ENCODE measurements at regions not wholly inside any gene's neighbourhood (a gene's known extent, or its start where the extent isn't known, plus 50 kb on each side); places are given as distances from the start of the nearest gene placed in this dataset.

DNA sequence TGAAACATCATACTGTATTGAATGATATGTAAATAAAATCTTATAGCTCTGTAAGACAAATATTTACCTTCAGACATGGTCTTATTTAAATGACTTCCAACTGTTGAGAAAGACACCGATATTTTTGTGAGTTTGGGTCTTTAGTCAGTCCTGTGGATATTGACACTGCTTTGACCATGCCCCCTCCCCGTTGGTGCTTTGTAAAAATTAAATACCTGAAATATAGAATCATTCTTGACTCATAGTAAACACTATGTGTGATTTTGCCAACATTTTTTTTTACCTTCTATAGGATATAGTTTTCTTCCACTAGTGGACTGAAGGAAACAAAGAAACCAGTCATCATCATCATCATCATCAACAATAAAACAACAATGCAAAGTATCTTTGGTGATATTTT lies 114.3 kb upstream of the HS3ST1 start:
- DNase-seq (ENCODE audit: low spot score) (no peak), ATAC-seq (no peak)
- Mint-ChIP-seq H3K4me1 (ENCODE audit: low read depth in 2 of 2) (no peaks in the 10 kb centered on the region), H3K27me3 (peaks cover 3 to 13% of the 10 kb centered on the region in 2 donors), H3K9me3 (peaks cover 3% of the 10 kb centered on the region), H3K4me3 (no peak overlapping the region), H3K27ac (no peak overlapping the region), H3K36me3 (no peaks in the 10 kb centered on the region)

DNA sequence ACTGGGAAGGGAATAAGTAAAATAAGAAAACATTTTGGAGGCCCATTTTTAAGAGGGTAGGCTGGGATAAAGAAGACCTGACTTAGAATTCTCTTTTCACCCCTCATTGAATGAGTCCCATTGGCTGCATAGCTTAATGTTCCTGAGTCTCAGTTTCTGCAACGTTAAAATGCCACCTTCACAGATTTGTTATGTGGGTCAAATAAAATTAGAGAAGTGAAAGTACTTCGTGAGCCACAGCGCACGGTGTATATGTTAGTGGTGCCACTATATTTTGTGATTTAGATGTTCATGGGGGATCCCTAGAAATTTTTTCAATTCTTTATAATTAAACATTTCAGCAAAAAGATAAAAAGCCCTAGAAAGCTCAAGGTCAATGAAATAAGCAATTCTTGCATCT lies 109.2 kb upstream of the HS3ST1 start:
- ATAC-seq (no peak), DNase-seq (ENCODE audit: low spot score) (no peak)
- no peak overlapping the region for H3K27ac Mint-ChIP-seq
- H3K27me3 Mint-ChIP-seq: peaks cover 5 to 7% of the 10 kb centered on the region in 2 donors
- H3K4me1 Mint-ChIP-seq (ENCODE audit: low read depth in 2 of 2): no peaks in the 10 kb centered on the region
- H3K36me3 Mint-ChIP-seq: no peaks in the 10 kb centered on the region
- H3K4me3 Mint-ChIP-seq: no peak overlapping the region
- H3K9me3 Mint-ChIP-seq: no peaks in the 10 kb centered on the region

DNA sequence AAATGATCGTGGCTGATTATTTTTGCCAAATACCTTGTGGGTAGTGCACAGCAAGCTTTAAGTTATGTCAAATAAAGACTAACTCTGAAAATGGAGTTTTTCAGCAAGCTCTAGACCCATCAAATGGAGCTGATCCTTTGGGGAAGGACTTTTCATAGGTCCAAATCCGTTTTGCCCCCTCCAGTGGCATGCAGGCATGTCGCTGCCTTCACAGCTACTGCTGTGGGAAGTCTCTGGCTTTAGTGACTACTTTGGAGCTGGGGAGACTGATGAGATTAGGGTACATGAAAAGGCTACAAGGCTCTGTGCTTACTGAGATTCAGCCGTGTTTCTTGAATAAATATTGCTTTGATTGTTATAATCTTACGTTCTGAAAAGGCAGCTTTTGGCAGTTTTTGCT lies 106.6 kb upstream of the HS3ST1 start:
- no peak overlapping the region for H3K27ac Mint-ChIP-seq

DNA sequence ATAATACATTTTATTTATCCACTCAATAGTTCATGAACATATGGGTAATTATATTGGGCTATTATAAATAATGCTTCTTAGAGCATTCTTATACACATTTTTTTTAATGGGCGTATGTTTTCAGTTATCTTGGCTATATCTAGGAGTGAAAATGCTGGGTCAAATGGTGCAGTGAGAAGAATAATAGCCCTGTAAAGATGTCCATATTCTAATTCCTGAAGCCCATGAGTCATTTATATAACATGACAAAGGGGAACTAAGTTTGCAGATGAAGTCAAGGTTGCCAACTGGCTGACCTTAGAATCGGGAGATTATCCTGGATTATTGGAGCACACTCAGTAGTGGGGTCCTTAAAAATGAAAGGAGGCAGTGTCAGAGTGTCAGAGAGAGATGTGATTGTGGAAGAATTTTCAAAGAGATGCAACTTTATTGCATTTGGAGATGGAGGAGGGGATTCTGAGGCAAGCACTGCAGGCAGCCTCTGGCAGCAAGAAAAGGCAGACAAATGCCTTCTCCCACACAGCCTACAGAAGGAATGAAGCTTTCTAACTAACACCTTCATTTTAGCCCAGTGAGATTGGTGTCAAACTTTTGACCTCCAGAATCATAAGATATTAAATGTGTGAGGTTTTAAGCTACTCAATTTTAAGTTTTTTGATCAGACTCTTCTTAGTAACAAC lies 106.1 kb upstream of the HS3ST1 start:
- H3K4me3 Mint-ChIP-seq: no peak overlapping the region
- no peaks in the 10 kb centered on the region for H3K36me3 Mint-ChIP-seq
- peaks cover 7 to 8% of the 10 kb centered on the region in 2 donors for H3K27me3 Mint-ChIP-seq
- no peak for DNase-seq (ENCODE audit: low spot score)
- H3K9me3 Mint-ChIP-seq: no peaks in the 10 kb centered on the region
- no peaks in the 10 kb centered on the region for H3K4me1 Mint-ChIP-seq (ENCODE audit: low read depth in 2 of 2)
- no peak for ATAC-seq
- H3K27ac Mint-ChIP-seq: no peak overlapping the region

More for the DNA sequence above, 106.6 kb upstream of the HS3ST1 start:
- Mint-ChIP-seq H3K4me3 (no peak overlapping the region), H3K9me3 (no peaks in the 10 kb centered on the region), H3K27me3 (peaks cover 6 to 7% of the 10 kb centered on the region in 2 donors), H3K4me1 (ENCODE audit: low read depth in 2 of 2) (no peaks in the 10 kb centered on the region), H3K36me3 (no peaks in the 10 kb centered on the region)
- DNase-seq (ENCODE audit: low spot score): no peak
- ATAC-seq: no peak

DNA sequence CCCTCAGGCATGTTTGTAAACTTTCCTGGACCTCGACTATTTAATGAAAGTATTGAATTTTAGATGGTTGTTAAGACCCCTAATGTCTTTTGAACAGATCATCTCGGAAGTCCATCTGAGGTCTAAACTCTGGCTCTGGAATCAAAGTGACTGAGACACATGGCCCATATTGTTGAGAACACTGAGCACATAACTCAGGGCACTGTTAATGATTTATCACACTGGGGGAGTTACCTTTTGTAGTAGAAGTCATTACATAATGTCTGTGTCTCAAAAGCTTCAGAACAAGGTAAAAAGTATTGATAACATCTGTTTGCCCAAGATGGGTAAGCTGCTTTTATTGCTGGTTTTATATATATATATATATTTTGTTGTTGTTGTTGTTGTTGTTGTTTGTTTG lies 103.4 kb upstream of the HS3ST1 start:
- no peaks in the 10 kb centered on the region for H3K4me1 Mint-ChIP-seq (ENCODE audit: low read depth in 2 of 2)
- DNase-seq (ENCODE audit: low spot score) (no peak), ATAC-seq (no peak)
- H3K9me3 Mint-ChIP-seq: no peaks in the 10 kb centered on the region
- H3K4me3 Mint-ChIP-seq: no peak overlapping the region
- no peak overlapping the region for H3K27ac Mint-ChIP-seq
- peaks cover 7 to 8% of the 10 kb centered on the region in 2 donors for H3K27me3 Mint-ChIP-seq
- no peaks in the 10 kb centered on the region for H3K36me3 Mint-ChIP-seq

DNA sequence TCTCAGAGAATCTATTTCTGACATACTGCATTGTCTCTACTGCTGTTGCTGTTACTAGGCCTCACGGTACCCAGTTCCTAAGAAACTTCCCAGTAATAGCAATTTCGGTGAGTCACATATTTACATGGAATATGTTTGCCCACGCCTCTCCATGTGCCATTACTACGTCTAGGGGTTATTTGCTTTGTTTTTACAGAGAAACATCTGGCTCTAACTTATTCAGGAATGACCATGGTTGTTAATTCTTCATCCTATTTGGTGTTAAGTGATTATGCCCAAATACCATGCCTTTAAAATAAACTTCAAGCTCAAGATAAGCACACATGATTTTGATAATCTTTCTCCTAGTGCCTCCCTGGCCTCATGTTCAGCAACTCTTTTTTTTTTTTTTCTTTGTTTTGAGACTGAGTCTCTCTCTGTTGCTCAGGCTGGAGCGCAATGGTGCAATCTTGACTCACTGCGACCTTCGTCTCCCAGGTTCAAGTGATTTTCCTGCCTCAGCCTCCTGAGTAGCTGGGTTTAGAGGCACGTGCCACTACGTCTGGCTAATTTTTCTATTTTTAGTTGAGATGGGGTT lies 101.0 kb upstream of the HS3ST1 start:
- ATAC-seq: no peak

DNA sequence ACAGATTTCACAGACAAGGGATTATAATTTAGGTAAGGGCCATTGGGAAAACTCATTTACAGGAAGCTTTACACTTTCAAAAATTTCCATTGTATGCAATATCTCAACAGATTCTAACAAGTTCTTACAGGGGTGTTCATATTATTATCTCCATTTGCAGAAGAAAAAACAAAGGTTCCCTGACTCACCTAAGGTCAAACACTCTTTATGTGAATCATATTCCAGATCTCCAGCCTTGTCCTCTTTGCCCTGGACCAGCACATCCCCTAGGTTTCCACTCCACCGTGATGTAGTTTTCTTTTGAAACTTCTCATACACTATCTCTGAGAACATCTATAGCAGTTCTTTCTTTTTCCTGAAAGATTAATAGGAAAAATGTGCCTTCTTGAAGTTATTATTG lies 96.4 kb upstream of the HS3ST1 start:
- no peaks in the 10 kb centered on the region for H3K36me3 Mint-ChIP-seq
- H3K4me3 Mint-ChIP-seq: no peak overlapping the region
- H3K27me3 Mint-ChIP-seq: peaks cover 11 to 14% of the 10 kb centered on the region in 2 donors
- ATAC-seq: no peak
- DNase-seq (ENCODE audit: low spot score): no peak
- H3K4me1 Mint-ChIP-seq (ENCODE audit: low read depth in 2 of 2): no peaks in the 10 kb centered on the region
- H3K9me3 Mint-ChIP-seq: no peaks in the 10 kb centered on the region
- no peak overlapping the region for H3K27ac Mint-ChIP-seq

More for the DNA sequence above, 101.0 kb upstream of the HS3ST1 start:
- H3K27ac Mint-ChIP-seq: no peak overlapping the region
- H3K4me1 Mint-ChIP-seq (ENCODE audit: low read depth in 2 of 2): no peaks in the 10 kb centered on the region
- H3K27me3 Mint-ChIP-seq: peaks cover 9 to 13% of the 10 kb centered on the region in 2 donors
- H3K36me3 Mint-ChIP-seq: no peaks in the 10 kb centered on the region
- no peaks in the 10 kb centered on the region for H3K9me3 Mint-ChIP-seq
- no peak for DNase-seq (ENCODE audit: low spot score)
- no peak overlapping the region for H3K4me3 Mint-ChIP-seq

DNA sequence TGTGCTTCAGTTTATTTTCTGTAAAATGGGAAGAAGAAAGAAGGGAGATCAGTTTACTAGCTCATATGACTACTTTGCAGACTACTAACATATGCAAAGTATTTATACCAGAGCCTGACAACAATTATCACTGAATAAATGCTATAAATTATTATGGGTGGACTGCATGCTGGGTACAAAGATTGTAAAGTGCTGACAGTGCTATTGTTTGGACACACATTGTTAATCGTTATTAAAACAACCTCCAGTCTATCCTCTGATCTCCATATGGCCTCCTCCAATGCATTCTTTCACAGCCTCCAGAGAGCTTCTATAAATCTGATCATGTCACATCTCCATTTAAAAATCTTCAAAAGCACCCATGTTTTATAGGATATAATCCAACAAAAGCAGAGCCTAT lies 90.1 kb upstream of the HS3ST1 start:
- no peak for DNase-seq (ENCODE audit: low spot score)
- ATAC-seq: no peak
- Mint-ChIP-seq H3K27ac (no peak overlapping the region), H3K9me3 (no peaks in the 10 kb centered on the region), H3K4me1 (ENCODE audit: low read depth in 2 of 2) (no peaks in the 10 kb centered on the region), H3K36me3 (no peaks in the 10 kb centered on the region), H3K27me3 (peaks cover 5 to 8% of the 10 kb centered on the region in 2 donors), H3K4me3 (no peak overlapping the region)

DNA sequence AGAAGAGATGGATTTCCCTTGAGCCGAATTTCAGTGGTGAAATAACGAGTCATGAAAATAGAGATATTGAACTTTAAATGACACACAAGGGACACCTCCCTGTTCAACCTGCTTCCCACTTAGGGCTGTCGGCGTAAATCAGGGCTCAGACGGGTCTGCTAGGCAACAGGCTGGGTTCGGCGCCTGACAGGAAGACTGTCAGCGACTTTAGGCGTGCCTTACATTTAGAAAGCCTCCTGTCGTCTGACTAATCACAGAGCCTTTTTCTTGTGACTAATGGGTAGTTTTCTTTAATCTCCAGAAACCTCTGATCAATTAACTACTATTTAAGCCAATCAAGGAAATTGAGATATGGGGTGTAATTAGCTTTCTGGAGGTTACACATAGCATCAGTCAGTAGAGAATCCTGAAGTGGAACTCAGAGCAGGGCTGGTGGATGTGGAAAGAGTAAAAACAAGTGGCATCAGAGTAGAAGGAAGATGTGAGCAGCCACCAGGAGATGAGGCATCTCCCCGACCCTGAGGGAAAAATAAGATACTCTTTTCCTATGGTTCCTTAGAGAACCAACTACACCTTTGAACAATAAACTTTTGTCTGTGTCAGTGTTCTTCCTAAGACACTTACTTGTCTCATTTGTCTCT lies 86.2 kb upstream of the HS3ST1 start:
- DNase-seq (ENCODE audit: low spot score) (no peak), ATAC-seq (no peak)
- H3K4me1 Mint-ChIP-seq (ENCODE audit: low read depth in 2 of 2): no peaks in the 10 kb centered on the region
- H3K9me3 Mint-ChIP-seq: no peaks in the 10 kb centered on the region
- H3K27ac Mint-ChIP-seq: no peak overlapping the region
- no peaks in the 10 kb centered on the region for H3K36me3 Mint-ChIP-seq
- peaks cover 10 to 19% of the 10 kb centered on the region in 2 donors for H3K27me3 Mint-ChIP-seq
- H3K4me3 Mint-ChIP-seq: no peak overlapping the region

DNA sequence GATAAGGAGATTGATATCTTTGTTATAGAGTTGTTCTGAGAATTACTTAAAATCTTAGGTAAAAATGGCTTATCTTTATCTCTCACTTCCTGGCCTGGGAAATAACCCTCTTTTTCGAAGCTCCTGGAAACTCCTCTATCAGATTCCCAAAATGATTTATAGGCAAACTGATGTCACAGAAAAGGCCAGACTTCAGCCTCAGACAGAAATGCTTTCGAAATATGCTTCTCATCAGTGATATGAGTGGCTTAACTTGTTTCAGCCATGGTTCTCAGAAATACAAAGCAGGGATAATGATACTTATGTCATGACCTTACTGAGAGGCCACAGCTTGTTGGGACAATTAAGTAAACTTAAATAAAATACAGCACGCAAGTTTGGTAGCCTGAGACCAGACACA lies 85.3 kb upstream of the HS3ST1 start:
- Mint-ChIP-seq H3K4me1 (ENCODE audit: low read depth in 2 of 2) (no peaks in the 10 kb centered on the region), H3K27me3 (peaks cover 14 to 24% of the 10 kb centered on the region in 2 donors), H3K4me3 (no peak overlapping the region), H3K27ac (no peak overlapping the region), H3K36me3 (no peaks in the 10 kb centered on the region), H3K9me3 (no peaks in the 10 kb centered on the region)
- DNase-seq (ENCODE audit: low spot score): no peak
- ATAC-seq: no peak

DNA sequence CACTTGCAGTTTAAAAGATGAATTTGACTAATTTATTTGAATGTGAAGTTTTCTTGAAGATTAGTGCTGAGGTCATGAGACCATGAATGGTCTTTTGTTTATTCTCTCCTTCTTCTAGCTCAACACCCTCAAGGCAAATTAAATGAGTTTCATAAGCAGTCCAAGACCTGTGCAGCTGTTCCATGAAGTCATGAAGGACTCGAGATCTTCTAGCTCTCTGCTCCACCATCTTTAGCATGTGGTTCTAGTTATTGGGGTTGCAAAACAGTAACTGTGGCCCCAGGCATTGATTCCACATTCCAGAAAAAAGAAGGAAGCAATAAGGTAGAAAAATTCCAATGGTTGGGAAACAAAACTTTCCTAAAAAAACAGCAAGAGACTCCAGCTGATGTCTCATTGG lies 84.2 kb upstream of the HS3ST1 start:
- DNase-seq (ENCODE audit: low spot score) (no peak), ATAC-seq (no peak)
- no peak overlapping the region for H3K4me3 Mint-ChIP-seq
- no peaks in the 10 kb centered on the region for H3K9me3 Mint-ChIP-seq
- H3K36me3 Mint-ChIP-seq: no peaks in the 10 kb centered on the region
- H3K27me3 Mint-ChIP-seq: peaks cover 14 to 24% of the 10 kb centered on the region in 2 donors
- H3K4me1 Mint-ChIP-seq (ENCODE audit: low read depth in 2 of 2): no peaks in the 10 kb centered on the region
- no peak overlapping the region for H3K27ac Mint-ChIP-seq

DNA sequence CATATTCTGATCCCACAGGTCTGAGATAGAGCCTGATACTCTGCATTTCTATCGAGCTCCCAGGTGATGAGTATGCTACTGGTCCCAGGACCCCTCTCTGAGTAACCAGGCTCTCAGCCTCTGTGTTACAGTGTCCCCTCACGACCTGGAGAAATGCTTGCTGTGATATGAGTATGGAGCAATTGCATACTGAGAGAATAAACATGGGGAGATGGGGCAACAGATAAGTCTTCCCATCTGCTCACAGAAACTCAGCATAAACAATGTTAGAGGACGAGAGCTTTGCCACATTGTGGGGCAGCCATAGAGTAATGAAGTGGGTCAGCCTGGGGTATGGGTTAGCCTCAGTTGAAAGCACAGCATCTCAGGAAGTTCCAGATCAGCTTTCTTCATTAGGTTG lies 82.6 kb upstream of the HS3ST1 start:
- H3K36me3 Mint-ChIP-seq: no peaks in the 10 kb centered on the region

DNA sequence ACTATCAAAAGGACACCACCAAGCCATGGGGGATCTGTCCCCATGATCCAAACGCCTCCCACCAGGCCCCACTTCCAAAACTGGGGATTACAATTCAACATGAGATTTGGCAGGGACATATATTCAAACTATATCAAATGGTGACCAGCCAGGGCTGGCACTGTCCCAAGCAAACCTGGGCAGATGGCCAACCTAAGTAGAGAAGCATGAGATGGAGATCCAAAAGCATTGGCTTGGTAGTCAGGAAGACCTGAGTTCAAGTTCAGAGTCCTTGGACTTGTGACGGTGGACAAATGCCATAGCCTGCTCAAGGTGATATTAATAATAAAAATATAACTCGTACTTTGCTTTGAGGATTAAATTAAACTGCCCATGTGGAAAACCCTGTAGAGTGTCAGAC lies 79.2 kb upstream of the HS3ST1 start:
- Mint-ChIP-seq H3K27me3 (peaks cover 9 to 23% of the 10 kb centered on the region in 2 donors), H3K27ac (no peak overlapping the region), H3K9me3 (no peaks in the 10 kb centered on the region), H3K36me3 (no peaks in the 10 kb centered on the region), H3K4me3 (no peak overlapping the region), H3K4me1 (ENCODE audit: low read depth in 2 of 2) (peaks cover 0 to 4% of the 10 kb centered on the region in 2 donors)
- ATAC-seq (no peak), DNase-seq (ENCODE audit: low spot score) (no peak)

More for the DNA sequence above, 82.6 kb upstream of the HS3ST1 start:
- no peak for ATAC-seq
- Mint-ChIP-seq H3K4me1 (ENCODE audit: low read depth in 2 of 2) (no peaks in the 10 kb centered on the region), H3K27me3 (peaks cover 10 to 31% of the 10 kb centered on the region in 2 donors), H3K27ac (no peak overlapping the region), H3K9me3 (no peaks in the 10 kb centered on the region), H3K4me3 (no peak overlapping the region)
- no peak for DNase-seq (ENCODE audit: low spot score)

DNA sequence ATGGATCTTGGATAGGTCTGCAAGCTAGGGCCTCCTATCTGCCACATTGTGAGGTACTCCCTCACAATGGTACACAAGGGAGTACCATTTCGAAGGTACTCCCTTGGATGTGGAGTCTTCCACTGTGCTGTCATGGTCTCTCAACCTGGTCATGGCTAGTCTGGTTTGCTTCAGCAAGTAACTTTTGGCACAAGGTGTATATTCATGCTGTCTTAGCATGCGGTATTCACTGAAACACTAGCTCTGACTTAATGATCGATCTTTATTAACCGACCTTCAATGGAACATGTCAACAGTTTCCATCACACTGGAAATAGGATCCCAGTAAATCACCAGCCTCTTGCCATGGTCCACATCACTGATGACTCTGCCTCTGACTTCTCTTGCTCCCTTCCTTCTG lies 77.5 kb upstream of the HS3ST1 start:
- H3K4me1 Mint-ChIP-seq (ENCODE audit: low read depth in 2 of 2): peaks cover 0 to 4% of the 10 kb centered on the region in 2 donors
- DNase-seq (ENCODE audit: low spot score): no peak
- ATAC-seq: no peak
- no peaks in the 10 kb centered on the region for H3K9me3 Mint-ChIP-seq
- no peaks in the 10 kb centered on the region for H3K36me3 Mint-ChIP-seq
- H3K27me3 Mint-ChIP-seq: peaks cover 11 to 27% of the 10 kb centered on the region in 2 donors
- H3K4me3 Mint-ChIP-seq: no peak overlapping the region
- H3K27ac Mint-ChIP-seq: no peak overlapping the region
